Left ventricle myocardium inferior (tissue), 1 donor: ENCODE measurements at regions not wholly inside any gene's neighbourhood (a gene's known extent, or its start where the extent isn't known, plus 50 kb on each side); places are given as distances from the start of the nearest gene placed in this dataset.
"Not testable (repeated sequence)": the region's sequence is repeated elsewhere in the genome, so short reads cannot be mapped to it uniquely, and the experiment has no call there.

Experiments
- DNase-seq: peaks from one replicate; pipeline ENCODE4 v3.0.0-alpha.2; 2020
- H3K27ac ChIP-seq: fragments of 200-600 bp; replicated peaks from 2 replicates; pipeline ENCODE4 v1.8.0; 2021
- H3K27me3 ChIP-seq: fragments of 200-600 bp; 2 replicates; pipeline ENCODE4 v1.8.0; 2021; ENCODE audit warnings: low read depth
- H3K36me3 ChIP-seq: fragments of 200-600 bp; 2 replicates; pipeline ENCODE4 v1.8.0; 2021
- H3K4me1 ChIP-seq: fragments of 200-600 bp; 2 replicates; pipeline ENCODE4 v1.8.0; 2021
- H3K4me3 ChIP-seq: fragments of 200-600 bp; 2 replicates; pipeline ENCODE4 v1.8.0; 2021; ENCODE audit warnings: mild to moderate bottlenecking, moderate library complexity
- H3K9me3 ChIP-seq: fragments of 200-600 bp; replicated peaks from 2 replicates; pipeline ENCODE4 v1.8.0; 2021
- CTCF ChIP-seq: fragments of 200-600 bp; IDR thresholded peaks from 2 replicates; pipeline ENCODE4 v1.8.0; 2021; ENCODE audit warnings: antibody characterized with exemption, mild to moderate bottlenecking, borderline replicate concordance
- intact Hi-C: fragments of 100-400 bp; cut with micrococcal nuclease; formaldehyde crosslinking; loops from one replicate; pipeline ENCODE4 v1.11.0; 2022
- donor health status: DM: no; HTN: yes; CAD: no; lungs with severe emphysema.

GRCh38 chr7:124645704-124646103 lies 119.9 kb downstream of the GPR37 start:
- TF ChIP-seq CTCF = no peak
- H3K27ac ChIP-seq = no peak overlapping the region
- H3K9me3 ChIP-seq = no peaks in the 10 kb centered on the region
- no peaks in the 10 kb centered on the region for H3K27me3 ChIP-seq
- H3K4me3 ChIP-seq = no peak overlapping the region
- intact Hi-C loops = no loop called here
- H3K4me1 ChIP-seq = no peaks in the 10 kb centered on the region
- H3K36me3 ChIP-seq = no peaks in the 10 kb centered on the region
- DNase-seq = no peak

GRCh38 chr7:124643311-124643811 lies 122.2 kb downstream of the GPR37 start:
- DNase-seq = no peak
- Histone ChIP-seq H3K36me3 (no peaks in the 10 kb centered on the region), H3K27me3 (no peaks in the 10 kb centered on the region), H3K9me3 (no peaks in the 10 kb centered on the region), H3K4me3 (no peak overlapping the region), H3K27ac (no peak overlapping the region), H3K4me1 (no peaks in the 10 kb centered on the region)
- intact Hi-C loops = no loop called here
- TF ChIP-seq CTCF = no peak

GRCh38 chr7:124635416-124635815 lies 130.2 kb downstream of the GPR37 start:
- Histone ChIP-seq H3K27me3 (no peaks in the 10 kb centered on the region), H3K27ac (no peak overlapping the region), H3K36me3 (no peaks in the 10 kb centered on the region), H3K4me1 (no peaks in the 10 kb centered on the region), H3K9me3 (no peaks in the 10 kb centered on the region), H3K4me3 (no peak overlapping the region)
- intact Hi-C loops = no loop called here
- no peak for DNase-seq
- no peak for TF ChIP-seq CTCF

GRCh38 chr7:124633740-124634139 lies 131.9 kb downstream of the GPR37 start:
- Histone ChIP-seq H3K4me1 (no peaks in the 10 kb centered on the region), H3K9me3 (no peaks in the 10 kb centered on the region), H3K27me3 (no peaks in the 10 kb centered on the region), H3K4me3 (no peak overlapping the region), H3K36me3 (no peaks in the 10 kb centered on the region), H3K27ac (no peak overlapping the region)
- DNase-seq = no peak
- intact Hi-C loops = no loop called here
- TF ChIP-seq CTCF = no peak

GRCh38 chr7:124630395-124630794 lies 135.2 kb downstream of the GPR37 start:
- H3K27ac ChIP-seq = no peak overlapping the region
- H3K4me3 ChIP-seq = no peak overlapping the region
- peaks cover 10% of the 10 kb centered on the region for H3K9me3 ChIP-seq
- DNase-seq = no peak
- H3K27me3 ChIP-seq = no peaks in the 10 kb centered on the region
- H3K36me3 ChIP-seq = no peaks in the 10 kb centered on the region
- TF ChIP-seq CTCF = no peak
- H3K4me1 ChIP-seq = no peaks in the 10 kb centered on the region
- intact Hi-C loops = no loop called here

GRCh38 chr7:124618871-124619270 lies 146.7 kb downstream of the GPR37 start:
- H3K36me3 ChIP-seq = no peaks in the 10 kb centered on the region
- no peak for DNase-seq
- TF ChIP-seq CTCF = no peak
- no peaks in the 10 kb centered on the region for H3K4me1 ChIP-seq
- H3K27ac ChIP-seq = no peak overlapping the region
- peaks cover 11% of the 10 kb centered on the region for H3K9me3 ChIP-seq
- intact Hi-C loops = no loop called here
- H3K4me3 ChIP-seq = no peak overlapping the region
- no peaks in the 10 kb centered on the region for H3K27me3 ChIP-seq

GRCh38 chr7:124618051-124618450 lies 147.5 kb downstream of the GPR37 start:
- H3K4me1 ChIP-seq, H3K27me3 ChIP-seq, intact Hi-C loops, DNase-seq, H3K4me3 ChIP-seq, H3K27ac ChIP-seq, H3K36me3 ChIP-seq: not testable (repeated sequence)
- H3K9me3 ChIP-seq = peaks cover 13% of the 10 kb centered on the region
